CD14-positive monocyte (primary cell): ENCODE measurements at regions not wholly inside any gene's neighbourhood (a gene's known extent, or its start where the extent isn't known, plus 50 kb on each side); places are given as distances from the start of the nearest gene placed in this dataset.

ENCODE experiments used
- DNase-seq, 3 donors: peaks; one replicate each; pipeline ENCODE4 v3.0.0-alpha.2; 2011 to 2022
- H2AFZ ChIP-seq: 2 replicates; pipeline ENCODE4 v1.6.0; 2012; ENCODE audit warnings: mild to moderate bottlenecking, low read depth, low read length, inconsistent platforms; ENCODE audit not compliant: insufficient read depth, poor library complexity, severe bottlenecking
- H3K27ac ChIP-seq, 2 donors: 1 replicate in 1 of 2; 2 replicates in 1 of 2; pipeline ENCODE4 v1.5.1; 2012 to 2013; ENCODE audit warnings: low read length in 2 of 2, control low read depth in 1 of 2, inconsistent platforms in 1 of 2, low read depth in 1 of 2, mild to moderate bottlenecking in 1 of 2
- H3K27me3 ChIP-seq, 2 donors: one replicate each; pipeline versions ENCODE4 v1.6.0 to v1.6.1; 2011 to 2013; ENCODE audit warnings: low read length in 2 of 2; ENCODE audit not compliant: control insufficient read depth in 2 of 2, insufficient read depth in 2 of 2
- H3K36me3 ChIP-seq, 2 donors: replicated peaks in 1 of 2; 1 replicate in 1 of 2; 2 replicates in 1 of 2; pipeline versions ENCODE4 v1.5.1 to v1.6.1; 2012 to 2013; ENCODE audit warnings: low read length in 2 of 2, control low read depth in 1 of 2, inconsistent platforms in 1 of 2, mild to moderate bottlenecking in 1 of 2; ENCODE audit not compliant: insufficient read depth in 2 of 2, control insufficient read depth in 1 of 2
- H3K4me1 ChIP-seq, 2 donors: 1 replicate in 1 of 2; 2 replicates in 1 of 2; pipeline versions ENCODE4 v1.5.1 to v1.6.1; 2012 to 2013; ENCODE audit warnings: low read length in 2 of 2, control low read depth in 1 of 2, inconsistent platforms in 1 of 2, mild to moderate bottlenecking in 1 of 2, moderate library complexity in 1 of 2; ENCODE audit not compliant: insufficient read depth in 2 of 2, control insufficient read depth in 1 of 2
- H3K4me2 ChIP-seq: replicated peaks from 2 replicates; pipeline ENCODE3; 2012; ENCODE audit warnings: low read length, moderate library complexity, mild to moderate bottlenecking; ENCODE audit not compliant: poor library complexity, severe bottlenecking; ENCODE audit errors: extremely low read depth
- H3K4me3 ChIP-seq, 3 experiments: fragments of 200-600 bp in 1 of 3; sonication (generic) in 1 of 3; replicated peaks in 1 of 3; 1 replicate in 2 of 3; 2 replicates in 1 of 3; pipeline ENCODE4 v1.5.1; 2011 to 2013; ENCODE audit warnings: low read length in 3 of 3, mild to moderate bottlenecking in 3 of 3, control low read depth in 2 of 3, low read depth in 2 of 3, inconsistent platforms in 1 of 3, moderate library complexity in 1 of 3
- H3K79me2 ChIP-seq: 2 replicates; pipeline ENCODE4 v1.6.0; 2012; ENCODE audit warnings: mild to moderate bottlenecking, control low read depth, inconsistent platforms, low read length, moderate library complexity; ENCODE audit not compliant: insufficient read depth
- H3K9ac ChIP-seq: 2 replicates; pipeline ENCODE4 v1.6.0; 2017; ENCODE audit warnings: low read length, mild to moderate bottlenecking; ENCODE audit not compliant: insufficient read depth, poor library complexity, severe bottlenecking
- H3K9me3 ChIP-seq, 2 donors: replicated peaks in 1 of 2; 1 replicate in 1 of 2; 2 replicates in 1 of 2; pipeline versions ENCODE4 v1.5.1 to v1.6.1; 2012 to 2013; ENCODE audit warnings: low read length in 2 of 2, control low read depth in 1 of 2; ENCODE audit not compliant: control insufficient read depth in 1 of 2, insufficient read depth in 1 of 2
- H4K20me1 ChIP-seq: 2 replicates; pipeline ENCODE4 v1.6.0; 2012; ENCODE audit warnings: mild to moderate bottlenecking, low read length, control low read depth, moderate library complexity; ENCODE audit not compliant: insufficient read depth
- H3K27ac Mint-ChIP-seq, 7 donors: one replicate each; pipeline ENCODE4 v1.8.0; 2020; ENCODE audit warnings: mild to moderate bottlenecking in 7 of 7, mixed read lengths in 7 of 7, moderate library complexity in 6 of 7, inconsistent platforms in 2 of 7
- H3K27me3 Mint-ChIP-seq, 3 donors: one replicate each; pipeline ENCODE4 v1.8.0; 2021 to 2022; ENCODE audit warnings: low read depth in 3 of 3, mild to moderate bottlenecking in 3 of 3, mixed read lengths in 3 of 3, moderate library complexity in 3 of 3, inconsistent platforms in 1 of 3
- H3K36me3 Mint-ChIP-seq, 2 donors: one replicate each; pipeline ENCODE4 v1.8.0; 2020; ENCODE audit warnings: mixed read lengths in 2 of 2, inconsistent platforms in 1 of 2, mild to moderate bottlenecking in 1 of 2
- H3K4me1 Mint-ChIP-seq: one replicate; pipeline ENCODE4 v1.8.0; 2020; ENCODE audit warnings: mild to moderate bottlenecking, mixed read lengths
- H3K4me3 Mint-ChIP-seq, 2 donors: one replicate each; pipeline ENCODE4 v1.8.0; 2020; ENCODE audit warnings: mild to moderate bottlenecking in 2 of 2, mixed read lengths in 2 of 2, moderate library complexity in 1 of 2
- H3K9me3 Mint-ChIP-seq, 7 donors: one replicate each; pipeline ENCODE4 v1.8.0; 2020 to 2022; ENCODE audit warnings: mixed read lengths in 7 of 7, mild to moderate bottlenecking in 6 of 7, moderate library complexity in 6 of 7, inconsistent platforms in 2 of 7
- WGBS: methylation state at CpG from one replicate; pipeline ENCODE4 v1.1.5; 2013; ENCODE audit warnings: missing lambda C conversion rate; ENCODE audit not compliant: insufficient coverage; 5-methylcytosine and 5-hydroxymethylcytosine counted together
- intact Hi-C, 2 donors: fragments of 100-400 bp; cut with micrococcal nuclease; formaldehyde crosslinking; loops; one replicate each; pipeline versions ENCODE4 v1.15.0 to v1.15.1; 2023
- TF ChIP-seq, protein P1 (sequence below): fragments of 200-600 bp; IDR thresholded peaks from one replicate; pipeline ENCODE4 v1.8.0; 2022; ENCODE audit warnings: antibody characterized with exemption, mild to moderate bottlenecking

DNA sequence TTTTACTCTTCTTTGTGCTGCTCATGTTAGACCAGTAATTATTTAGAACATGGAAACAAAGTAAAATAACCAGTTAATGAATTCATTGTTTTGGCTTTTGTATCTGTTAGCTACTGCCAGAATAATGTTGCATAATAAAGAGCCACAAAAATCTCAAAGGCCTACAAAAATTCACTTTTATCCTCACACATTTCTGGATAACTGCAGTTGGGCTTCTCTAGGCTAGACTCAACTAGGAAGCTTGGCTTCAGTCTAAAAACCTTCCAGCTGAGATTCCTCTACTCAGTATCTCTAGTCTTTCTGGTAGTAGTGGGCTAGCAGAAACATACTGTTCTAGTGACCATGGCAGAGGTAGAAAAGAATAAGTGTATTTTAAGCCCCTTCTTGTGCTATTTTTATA lies 73.0 kb downstream of the FAT4 start:
- H3K36me3 ChIP-seq = no peaks in the 10 kb centered on the region
- no peaks in the 10 kb centered on the region for H3K27me3 Mint-ChIP-seq
- no peak overlapping the region for H2AFZ ChIP-seq

DNA sequence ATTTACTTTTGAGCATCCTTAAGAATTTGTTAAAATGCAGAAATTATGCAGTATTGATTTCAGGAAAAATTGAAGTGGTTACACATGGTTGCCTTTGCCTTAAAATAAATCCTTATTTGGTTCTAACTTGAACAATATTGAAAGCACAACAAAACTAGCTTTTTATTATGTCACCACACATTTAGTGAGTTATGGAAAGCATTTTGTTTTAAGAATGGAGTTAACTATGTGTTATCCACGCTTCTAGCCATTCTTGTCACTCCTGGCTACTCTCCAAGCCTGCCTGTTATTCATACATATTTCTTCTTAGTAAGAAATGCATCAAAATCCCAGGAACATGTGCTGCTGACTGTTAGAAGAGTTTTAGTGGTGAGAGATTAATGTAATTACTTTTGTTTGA lies 73.9 kb downstream of the FAT4 start:
- H3K4me3 ChIP-seq = no peak overlapping the region
- H3K27ac Mint-ChIP-seq = no peak overlapping the region
- no peaks in the 10 kb centered on the region for H3K4me1 Mint-ChIP-seq
- H4K20me1 ChIP-seq = no peaks in the 10 kb centered on the region
- H3K9me3 ChIP-seq = no peaks in the 10 kb centered on the region
- H3K36me3 ChIP-seq = no peaks in the 10 kb centered on the region
- H3K27ac ChIP-seq = no peak overlapping the region
- H3K27me3 ChIP-seq = no peaks in the 10 kb centered on the region
- H3K9me3 Mint-ChIP-seq = peaks cover 0 to 10% (median 3%) of the 10 kb centered on the region in 7 donors
- H3K4me1 ChIP-seq = no peaks in the 10 kb centered on the region
- H3K79me2 ChIP-seq = no peaks in the 10 kb centered on the region
- no CpG with 5 or more reads among the region's 1 CpG for WGBS
- H3K4me2 ChIP-seq = no peak overlapping the region
- H3K36me3 Mint-ChIP-seq = no peaks in the 10 kb centered on the region
- no peak for DNase-seq
- no peak overlapping the region for H3K4me3 Mint-ChIP-seq
- intact Hi-C loops = no loop called here
- no peaks in the 10 kb centered on the region for H3K27me3 Mint-ChIP-seq
- TF ChIP-seq, protein P1, sequence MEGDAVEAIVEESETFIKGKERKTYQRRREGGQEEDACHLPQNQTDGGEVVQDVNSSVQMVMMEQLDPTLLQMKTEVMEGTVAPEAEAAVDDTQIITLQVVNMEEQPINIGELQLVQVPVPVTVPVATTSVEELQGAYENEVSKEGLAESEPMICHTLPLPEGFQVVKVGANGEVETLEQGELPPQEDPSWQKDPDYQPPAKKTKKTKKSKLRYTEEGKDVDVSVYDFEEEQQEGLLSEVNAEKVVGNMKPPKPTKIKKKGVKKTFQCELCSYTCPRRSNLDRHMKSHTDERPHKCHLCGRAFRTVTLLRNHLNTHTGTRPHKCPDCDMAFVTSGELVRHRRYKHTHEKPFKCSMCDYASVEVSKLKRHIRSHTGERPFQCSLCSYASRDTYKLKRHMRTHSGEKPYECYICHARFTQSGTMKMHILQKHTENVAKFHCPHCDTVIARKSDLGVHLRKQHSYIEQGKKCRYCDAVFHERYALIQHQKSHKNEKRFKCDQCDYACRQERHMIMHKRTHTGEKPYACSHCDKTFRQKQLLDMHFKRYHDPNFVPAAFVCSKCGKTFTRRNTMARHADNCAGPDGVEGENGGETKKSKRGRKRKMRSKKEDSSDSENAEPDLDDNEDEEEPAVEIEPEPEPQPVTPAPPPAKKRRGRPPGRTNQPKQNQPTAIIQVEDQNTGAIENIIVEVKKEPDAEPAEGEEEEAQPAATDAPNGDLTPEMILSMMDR = no peak
- H2AFZ ChIP-seq = no peak overlapping the region
- H3K9ac ChIP-seq = no peak overlapping the region

More for the DNA sequence above, 73.0 kb downstream of the FAT4 start:
- DNase-seq = no peak
- no peak overlapping the region for H3K4me3 ChIP-seq
- no peaks in the 10 kb centered on the region for H3K79me2 ChIP-seq
- H4K20me1 ChIP-seq = no peaks in the 10 kb centered on the region
- no peaks in the 10 kb centered on the region for H3K9me3 ChIP-seq
- H3K4me2 ChIP-seq = no peak overlapping the region
- no peak overlapping the region for H3K9ac ChIP-seq
- Mint-ChIP-seq H3K27ac (no peak overlapping the region), H3K9me3 (peaks cover 0 to 10% (median 3%) of the 10 kb centered on the region in 7 donors), H3K4me3 (no peak overlapping the region), H3K36me3 (no peaks in the 10 kb centered on the region), H3K4me1 (no peaks in the 10 kb centered on the region)
- TF ChIP-seq, protein P1 = no peak
- intact Hi-C loops = no loop called here
- H3K27ac ChIP-seq = no peak overlapping the region
- no peaks in the 10 kb centered on the region for H3K27me3 ChIP-seq
- H3K4me1 ChIP-seq = no peaks in the 10 kb centered on the region
